ENCODE measurements at regions not wholly inside any gene's neighbourhood (a gene's known extent, or its start where the extent isn't known, plus 50 kb on each side); places are given as distances from the start of the nearest gene placed in this dataset.
A peak's percentile ranks its signal among the peaks of the same experiment; 100 is the strongest.

DNA sequence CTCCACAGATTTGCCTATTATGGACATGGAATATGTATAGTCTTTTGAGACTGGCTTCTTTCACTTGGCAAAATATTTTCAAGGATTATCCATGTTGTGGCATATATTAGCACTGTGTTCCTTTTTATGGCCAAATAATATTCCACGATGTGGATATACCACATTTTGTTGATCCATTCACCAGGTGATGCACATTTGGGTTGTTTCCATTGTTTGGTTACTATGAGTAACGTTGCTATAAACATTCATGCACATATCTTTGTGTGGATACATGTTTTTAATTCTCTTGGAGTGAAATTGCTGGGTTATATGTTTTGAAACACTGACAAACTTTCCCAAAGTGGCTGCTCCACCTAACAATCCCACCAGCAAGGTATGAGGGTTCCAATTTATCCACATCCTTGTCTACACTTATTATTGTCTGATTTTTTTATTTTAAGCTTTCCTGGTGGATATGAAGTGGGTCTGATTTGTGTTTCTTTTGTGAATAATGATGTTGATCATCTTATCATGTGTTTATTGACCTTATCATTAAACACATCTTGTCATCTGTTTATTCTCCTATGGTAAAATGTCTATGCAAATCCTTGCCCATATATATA is 116.2 kb upstream of the FRMD6 start:
- ChIA-PET CTCF (ENCODE audit: low intra/inter-chr PET ratio, low total read pairs) (no interaction called here), POLR2A (no interaction called here)
- intact Hi-C loops (cut with micrococcal nuclease; ENCODE audit: unreplicated experiment), result loop anchor here (2.0 kb wide), 1 partner anchor 115 kb away; the partner anchor contains the start of gene FRMD6
- in situ Hi-C loops (cut with HindIII; ENCODE audit: extremely low pct_ligation_motif_present, low pct_unique_long_range_greater_than_20kb), result no loop called here
- no TSS peak for BruUV-seq (replicated peaks)
- ATAC-seq (no peak), DNase-seq (ENCODE audit: low spot score) (no peak), FAIRE-seq (no peak)
- 44% methylated on average over 2 of the region's 2 CpGs for WGBS (ENCODE audit: low lambda C conversion rate)
- H3K27ac ChIP-seq (ENCODE audit: extremely low read length, insufficient read depth, low read length), result no peak overlapping the region
- H3K9me3 ChIP-seq (ENCODE audit: low read length), result no peaks in the 10 kb centered on the region
- no peak overlapping the region for H2AFZ ChIP-seq (ENCODE audit: low read length)
- H3K4me2 ChIP-seq (ENCODE audit: low read depth, low read length), result no peak overlapping the region
- no peaks in the 10 kb centered on the region for H4K20me1 ChIP-seq (ENCODE audit: insufficient read depth, low read length)
- H3K36me3 ChIP-seq (replicated peaks in 1 of 2; ENCODE audit: control insufficient read depth in 1 of 2, insufficient read depth in 2 of 2, low read length in 2 of 2), result no peaks in the 10 kb centered on the region
- no peaks in the 10 kb centered on the region for H3K79me2 ChIP-seq (ENCODE audit: insufficient read depth, low read length)
- peak; percentile 88 for TF ChIP-seq ZNF7 (CRISPR knock-in tag; IDR thresholded peaks at IDR 0.05)
- TF ChIP-seq ZNF564 (CRISPR knock-in tag; IDR thresholded peaks at IDR 0.05), result 0 out of 2 replicates have a peak, but pooled peaks have one; percentile 6
- TF ChIP-seq, protein P1, sequence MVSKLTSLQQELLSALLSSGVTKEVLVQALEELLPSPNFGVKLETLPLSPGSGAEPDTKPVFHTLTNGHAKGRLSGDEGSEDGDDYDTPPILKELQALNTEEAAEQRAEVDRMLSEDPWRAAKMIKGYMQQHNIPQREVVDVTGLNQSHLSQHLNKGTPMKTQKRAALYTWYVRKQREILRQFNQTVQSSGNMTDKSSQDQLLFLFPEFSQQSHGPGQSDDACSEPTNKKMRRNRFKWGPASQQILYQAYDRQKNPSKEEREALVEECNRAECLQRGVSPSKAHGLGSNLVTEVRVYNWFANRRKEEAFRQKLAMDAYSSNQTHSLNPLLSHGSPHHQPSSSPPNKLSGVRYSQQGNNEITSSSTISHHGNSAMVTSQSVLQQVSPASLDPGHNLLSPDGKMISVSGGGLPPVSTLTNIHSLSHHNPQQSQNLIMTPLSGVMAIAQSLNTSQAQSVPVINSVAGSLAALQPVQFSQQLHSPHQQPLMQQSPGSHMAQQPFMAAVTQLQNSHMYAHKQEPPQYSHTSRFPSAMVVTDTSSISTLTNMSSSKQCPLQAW (CRISPR knock-in tag; IDR thresholded peaks at IDR 0.05), result no peak
- H3K4me1 ChIP-seq (ENCODE audit: insufficient read depth, low read length), result peaks cover 31% of the 10 kb centered on the region
- H3K9ac ChIP-seq (ENCODE audit: insufficient read depth, low read depth, low read length), result no peak overlapping the region
- no peaks in the 10 kb centered on the region for H3K27me3 ChIP-seq (ENCODE audit: control insufficient read depth in 1 of 2, insufficient read depth in 2 of 2, low read length in 2 of 2)
- H3K4me3 ChIP-seq (replicated peaks in 1 of 3; ENCODE audit: insufficient read depth in 1 of 3, low read depth in 2 of 3, low read length in 3 of 3), result no peak overlapping the region

GRCh38 chr14:51538973-51539372 is 112.7 kb upstream of the FRMD6 start:
- POLR2A ChIA-PET, result no interaction called here
- peaks cover 16% of the 10 kb centered on the region for H3K4me1 ChIP-seq (ENCODE audit: insufficient read depth, low read length)
- in situ Hi-C loops (cut with HindIII; ENCODE audit: extremely low pct_ligation_motif_present, low pct_unique_long_range_greater_than_20kb) (no loop called here), intact Hi-C loops (cut with micrococcal nuclease; ENCODE audit: unreplicated experiment) (no loop called here)
- ATAC-seq, result no peak
- no peak overlapping the region for H3K9ac ChIP-seq (ENCODE audit: insufficient read depth, low read depth, low read length)
- H2AFZ ChIP-seq (ENCODE audit: low read length), result no peak overlapping the region
- no peak for FAIRE-seq
- CTCF ChIA-PET (ENCODE audit: low intra/inter-chr PET ratio, low total read pairs), result no interaction called here
- no TSS peak for BruUV-seq (replicated peaks)
- H3K4me2 ChIP-seq (ENCODE audit: low read depth, low read length), result no peak overlapping the region
- H3K27ac ChIP-seq (ENCODE audit: extremely low read length, insufficient read depth, low read length), result no peak overlapping the region
- no peaks in the 10 kb centered on the region for H3K27me3 ChIP-seq (ENCODE audit: control insufficient read depth in 1 of 2, insufficient read depth in 2 of 2, low read length in 2 of 2)
- H3K9me3 ChIP-seq (ENCODE audit: low read length), result no peaks in the 10 kb centered on the region
- no peaks in the 10 kb centered on the region for H3K79me2 ChIP-seq (ENCODE audit: insufficient read depth, low read length)
- H4K20me1 ChIP-seq (ENCODE audit: insufficient read depth, low read length), result no peaks in the 10 kb centered on the region
- no peak overlapping the region for H3K4me3 ChIP-seq (replicated peaks in 1 of 3; ENCODE audit: insufficient read depth in 1 of 3, low read depth in 2 of 3, low read length in 3 of 3)
- DNase-seq (ENCODE audit: low spot score), result no peak
- WGBS (ENCODE audit: low lambda C conversion rate), result 4% methylated on average over 1 of the region's 1 CpG
- H3K36me3 ChIP-seq (replicated peaks in 1 of 2; ENCODE audit: control insufficient read depth in 1 of 2, insufficient read depth in 2 of 2, low read length in 2 of 2), result no peaks in the 10 kb centered on the region
- no peak for TF ChIP-seq KLF6 (CRISPR knock-in tag; IDR thresholded peaks at IDR 0.05)
- TF ChIP-seq PLRG1 (conservative IDR thresholded peaks at IDR 0.05), result no peak
- no peak for TF ChIP-seq NFKBIZ (CRISPR knock-in tag; IDR thresholded peaks at IDR 0.05)
- TF ChIP-seq ZNF652 (CRISPR knock-in tag; IDR thresholded peaks at IDR 0.05; ENCODE audit: borderline replicate concordance, low read depth), result no peak
- no peak for TF ChIP-seq ZNF138 (CRISPR knock-in tag; IDR thresholded peaks at IDR 0.05; ENCODE audit: low read depth)
- TF ChIP-seq ARNT2 (CRISPR knock-in tag; IDR thresholded peaks at IDR 0.05; ENCODE audit: low read depth), result no peak
- TF ChIP-seq NR2C2 (CRISPR knock-in tag; IDR thresholded peaks at IDR 0.05; ENCODE audit: borderline replicate concordance), result no peak
- TF ChIP-seq TAF15 (IDR thresholded peaks at IDR 0.05; ENCODE audit: low read depth, low read length, poor library complexity, severe bottlenecking), result no peak
- TF ChIP-seq FOXA1 (IDR thresholded peaks at IDR 0.05), result no peak
- TF ChIP-seq FOXA1 (CRISPR knock-in tag; IDR thresholded peaks at IDR 0.05), result no peak
- TF ChIP-seq MLLT10 (CRISPR knock-in tag; IDR thresholded peaks at IDR 0.05), result no peak
- TF ChIP-seq, protein P2, sequence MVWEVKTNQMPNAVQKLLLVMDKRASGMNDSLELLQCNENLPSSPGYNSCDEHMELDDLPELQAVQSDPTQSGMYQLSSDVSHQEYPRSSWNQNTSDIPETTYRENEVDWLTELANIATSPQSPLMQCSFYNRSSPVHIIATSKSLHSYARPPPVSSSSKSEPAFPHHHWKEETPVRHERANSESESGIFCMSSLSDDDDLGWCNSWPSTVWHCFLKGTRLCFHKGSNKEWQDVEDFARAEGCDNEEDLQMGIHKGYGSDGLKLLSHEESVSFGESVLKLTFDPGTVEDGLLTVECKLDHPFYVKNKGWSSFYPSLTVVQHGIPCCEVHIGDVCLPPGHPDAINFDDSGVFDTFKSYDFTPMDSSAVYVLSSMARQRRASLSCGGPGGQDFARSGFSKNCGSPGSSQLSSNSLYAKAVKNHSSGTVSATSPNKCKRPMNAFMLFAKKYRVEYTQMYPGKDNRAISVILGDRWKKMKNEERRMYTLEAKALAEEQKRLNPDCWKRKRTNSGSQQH (CRISPR knock-in tag; IDR thresholded peaks at IDR 0.05; ENCODE audit: low read depth), result no peak
- TF ChIP-seq ZNF292 (CRISPR knock-in tag; IDR thresholded peaks at IDR 0.05; ENCODE audit: borderline replicate concordance, low read depth), result no peak
- TF ChIP-seq, protein P3, sequence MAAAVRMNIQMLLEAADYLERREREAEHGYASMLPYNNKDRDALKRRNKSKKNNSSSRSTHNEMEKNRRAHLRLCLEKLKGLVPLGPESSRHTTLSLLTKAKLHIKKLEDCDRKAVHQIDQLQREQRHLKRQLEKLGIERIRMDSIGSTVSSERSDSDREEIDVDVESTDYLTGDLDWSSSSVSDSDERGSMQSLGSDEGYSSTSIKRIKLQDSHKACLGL (CRISPR knock-in tag; IDR thresholded peaks at IDR 0.05), result no peak
- TF ChIP-seq ZNF775 (CRISPR knock-in tag; IDR thresholded peaks at IDR 0.05; ENCODE audit: borderline replicate concordance), result no peak

Data from HepG2 (cell line).